Stimulated activated CD8-positive, alpha-beta memory T cell treated with anti-CD3 and anti-CD28 coated beads, Interleukin-2, amount 100 ng/mL, for 1 hour (primary cell): ENCODE measurements at regions not wholly inside any gene's neighbourhood (a gene's known extent, or its start where the extent isn't known, plus 50 kb on each side); places are given as distances from the start of the nearest gene placed in this dataset.

Experiments used
- DNase-seq, 2 donors: peaks; one replicate each; pipeline ENCODE4 v3.0.0-alpha.2; 2020; ENCODE audit warnings: low read depth in 2 of 2

- no peak for DNase-seq
These were observed 432.7 kb upstream of the TRIB2 start for GRCh38 chr2:12284037-12284436.

- DNase-seq: no peak
These were observed 432.2 kb upstream of the TRIB2 start for GRCh38 chr2:12284487-12284886.

- DNase-seq: no peak
These were observed 430.4 kb upstream of the TRIB2 start for GRCh38 chr2:12286347-12286746.

- DNase-seq: no peak
These were observed 429.4 kb upstream of the TRIB2 start for GRCh38 chr2:12287220-12287751.

- no peak for DNase-seq
These were observed 428.7 kb upstream of the TRIB2 start for GRCh38 chr2:12288048-12288447.

- no peak for DNase-seq
These were observed 427.5 kb upstream of the TRIB2 start for GRCh38 chr2:12289120-12289802.

GRCh38 chr2:12291303-12291702, 425.4 kb upstream of the TRIB2 start:
- no peak for DNase-seq

GRCh38 chr2:12293874-12294273, 422.9 kb upstream of the TRIB2 start:
- DNase-seq: no peak

- DNase-seq: no peak
These were observed 420.7 kb upstream of the TRIB2 start for GRCh38 chr2:12295856-12296519.

GRCh38 chr2:12296915-12297314, 419.8 kb upstream of the TRIB2 start:
- no peak for DNase-seq

- DNase-seq: no peak
These were observed 418.4 kb upstream of the TRIB2 start for GRCh38 chr2:12298352-12298751.

GRCh38 chr2:12299431-12299830, 417.3 kb upstream of the TRIB2 start:
- no peak for DNase-seq

- no peak for DNase-seq
These were observed 416.6 kb upstream of the TRIB2 start for GRCh38 chr2:12300019-12300602.

- no peak for DNase-seq
These were observed 415.8 kb upstream of the TRIB2 start for GRCh38 chr2:12300927-12301326.

GRCh38 chr2:12302140-12302539, 414.6 kb upstream of the TRIB2 start:
- no peak for DNase-seq

GRCh38 chr2:12302691-12303090, 414.0 kb upstream of the TRIB2 start:
- DNase-seq: no peak

- DNase-seq: no peak
These were observed 413.3 kb upstream of the TRIB2 start for GRCh38 chr2:12303181-12304030.

- no peak for DNase-seq
These were observed 412.1 kb upstream of the TRIB2 start for GRCh38 chr2:12304564-12305171.

- DNase-seq: no peak
These were observed 410.8 kb upstream of the TRIB2 start for GRCh38 chr2:12305931-12306330.

GRCh38 chr2:12310399-12310798, 406.3 kb upstream of the TRIB2 start:
- no peak for DNase-seq

GRCh38 chr2:12313445-12314126, 403.1 kb upstream of the TRIB2 start:
- DNase-seq: no peak
